ENCODE measurements at regions not wholly inside any gene's neighbourhood (a gene's known extent, or its start where the extent isn't known, plus 50 kb on each side); places are given as distances from the start of the nearest gene placed in this dataset.

- TF ChIP-seq EZH2 (IDR thresholded peaks at IDR 0.05; ENCODE audit: insufficient read depth, poor library complexity, severe bottlenecking) (no peak), EZH2phosphoT487 (IDR thresholded peaks at IDR 0.05; ENCODE audit: insufficient read depth, low read depth) (no peak)
These were observed 139.3 kb downstream of the C1orf94 start for GRCh38 chr1:34315974-34316373.
